GM23248 (cell line): ENCODE measurements at regions not wholly inside any gene's neighbourhood (a gene's known extent, or its start where the extent isn't known, plus 50 kb on each side); places are given as distances from the start of the nearest gene placed in this dataset.

ENCODE experiments used
- DNase-seq: peaks from one replicate; pipeline ENCODE4 v3.0.0-alpha.2; 2015
- H2AFZ ChIP-seq: fragments of 200-600 bp; sonication (generic); 2 replicates; pipeline ENCODE4 v1.6.1; 2016; ENCODE audit warnings: antibody characterized with exemption
- H3F3A ChIP-seq: fragments of 200-600 bp; sonication (generic); 2 replicates; pipeline ENCODE4 v1.6.1; 2016; ENCODE audit warnings: mild to moderate bottlenecking, antibody characterized with exemption, mixed run types; ENCODE audit not compliant: insufficient read depth
- H3K27ac ChIP-seq: fragments of 200-600 bp; sonication (generic); 2 replicates; pipeline ENCODE4 v1.5.1; 2016; ENCODE audit warnings: mild to moderate bottlenecking
- H3K27me3 ChIP-seq: fragments of 200-600 bp; sonication (generic); replicated peaks from 2 replicates; pipeline ENCODE4 v1.6.1; 2016; ENCODE audit warnings: mild to moderate bottlenecking; ENCODE audit not compliant: insufficient read depth
- H3K36me3 ChIP-seq: fragments of 200-600 bp; sonication (generic); 2 replicates; pipeline ENCODE4 v1.6.1; 2016; ENCODE audit warnings: low read depth, mild to moderate bottlenecking
- H3K4me1 ChIP-seq: fragments of 200-600 bp; sonication (generic); 2 replicates; pipeline ENCODE4 v1.6.1; 2016; ENCODE audit warnings: mild to moderate bottlenecking; ENCODE audit not compliant: insufficient read depth
- H3K4me2 ChIP-seq: fragments of 200-600 bp; sonication (generic); one replicate; pipeline ENCODE4 v1.6.1; 2016; ENCODE audit warnings: mild to moderate bottlenecking; ENCODE audit not compliant: unreplicated experiment
- H3K4me3 ChIP-seq: fragments of 200-600 bp; sonication (generic); 2 replicates; pipeline ENCODE4 v1.5.1; 2016; ENCODE audit warnings: mild to moderate bottlenecking
- H3K79me2 ChIP-seq: fragments of 200-600 bp; sonication (generic); 2 replicates; pipeline ENCODE4 v1.6.1; 2016; ENCODE audit warnings: mild to moderate bottlenecking; ENCODE audit not compliant: insufficient read depth
- H3K9ac ChIP-seq: fragments of 200-600 bp; sonication (generic); 2 replicates; pipeline ENCODE4 v1.6.1; 2016; ENCODE audit warnings: mild to moderate bottlenecking
- H3K9me2 ChIP-seq: fragments of 200-600 bp; sonication (generic); 2 replicates; pipeline ENCODE4 v1.6.1; 2016; ENCODE audit warnings: mixed run types, mild to moderate bottlenecking, moderate library complexity; ENCODE audit not compliant: insufficient read depth
- H3K9me3 ChIP-seq: fragments of 200-600 bp; sonication (generic); one replicate; pipeline ENCODE4 v1.6.1; 2017; ENCODE audit warnings: low read depth
- H4K20me1 ChIP-seq: fragments of 200-600 bp; sonication (generic); 2 replicates; pipeline ENCODE4 v1.6.0; 2016; ENCODE audit not compliant: insufficient read depth
- EZH2 ChIP-seq: fragments of 200-600 bp; sonication (generic); IDR thresholded peaks from 2 replicates; pipeline ENCODE4 v1.6.1; 2018; ENCODE audit warnings: antibody characterized with exemption, mild to moderate bottlenecking; ENCODE audit not compliant: insufficient read depth, poor library complexity, severe bottlenecking
- EZH2phosphoT487 ChIP-seq: fragments of 200-600 bp; sonication (generic); IDR thresholded peaks from 2 replicates; pipeline ENCODE4 v1.6.1; 2018; ENCODE audit warnings: antibody characterized with exemption, moderate library complexity, mild to moderate bottlenecking, low read depth; ENCODE audit not compliant: insufficient read depth
- WGBS, 2 experiments: methylation state at CpG; one replicate each; pipeline ENCODE4 v1.1.6; 2015 to 2017; ENCODE audit warnings: low lambda C conversion rate in 2 of 2, low coverage in 1 of 2; ENCODE audit errors: missing lambda C conversion rate in 2 of 2; 5-methylcytosine and 5-hydroxymethylcytosine counted together
- in situ Hi-C: fragments of 300-500 bp; cut with MboI; formaldehyde crosslinking; loops from 2 replicates; pipeline ENCODE4 v1.15.0; 2020

- 94 to 95% methylated on average over 11 of the region's 11 CpGs for WGBS, 2 experiments
- Histone ChIP-seq H3K9me3 (no peaks in the 10 kb centered on the region), H2AFZ (no peak overlapping the region), H3K27me3 (no peaks in the 10 kb centered on the region), H3K9me2 (no peaks in the 10 kb centered on the region), H3K4me1 (peaks cover 27% of the 10 kb centered on the region), H3K4me3 (no peak overlapping the region), H3K36me3 (no peaks in the 10 kb centered on the region), H3K27ac (no peak overlapping the region), H4K20me1 (no peaks in the 10 kb centered on the region), H3K4me2 (no peak overlapping the region), H3F3A (peaks cover 19% of the 10 kb centered on the region), H3K79me2 (no peaks in the 10 kb centered on the region), H3K9ac (no peak overlapping the region)
- TF ChIP-seq EZH2 (no peak), EZH2phosphoT487 (no peak)
- no peak for DNase-seq
- in situ Hi-C loops, result no loop called here
Observed at GRCh38 chr1:58929671-58930325, 146.0 kb upstream of the JUN start.

GRCh38 chr1:58931024-58931423, 147.2 kb upstream of the JUN start:
- Histone ChIP-seq H3K27ac (no peak overlapping the region), H3K9me3 (no peaks in the 10 kb centered on the region), H3K27me3 (no peaks in the 10 kb centered on the region), H3F3A (peaks cover 19% of the 10 kb centered on the region), H3K9ac (no peak overlapping the region), H3K4me3 (no peak overlapping the region), H3K9me2 (no peaks in the 10 kb centered on the region), H3K4me2 (no peak overlapping the region), H3K79me2 (no peaks in the 10 kb centered on the region), H2AFZ (no peak overlapping the region), H3K36me3 (no peaks in the 10 kb centered on the region), H3K4me1 (peaks cover 27% of the 10 kb centered on the region), H4K20me1 (no peaks in the 10 kb centered on the region)
- in situ Hi-C loops, result no loop called here
- TF ChIP-seq EZH2 (no peak), EZH2phosphoT487 (no peak)
- 66 to 84% methylated on average over 2 of the region's 2 CpGs for WGBS, 2 experiments
- DNase-seq, result no peak

GRCh38 chr1:58931756-58932155, 147.9 kb upstream of the JUN start:
- Histone ChIP-seq H3K4me1 (peaks cover 27% of the 10 kb centered on the region), H3K9me2 (no peaks in the 10 kb centered on the region), H3K9ac (no peak overlapping the region), H4K20me1 (no peaks in the 10 kb centered on the region), H3K27ac (no peak overlapping the region), H3K79me2 (no peaks in the 10 kb centered on the region), H3K9me3 (no peaks in the 10 kb centered on the region), H3K27me3 (no peaks in the 10 kb centered on the region), H3K4me2 (no peak overlapping the region), H3K36me3 (no peaks in the 10 kb centered on the region), H3K4me3 (no peak overlapping the region), H2AFZ (no peak overlapping the region), H3F3A (peaks cover 19% of the 10 kb centered on the region)
- WGBS, 2 experiments, result 81 to 87% methylated on average over 6 of the region's 6 CpGs
- TF ChIP-seq EZH2phosphoT487 (no peak), EZH2 (no peak)
- no peak for DNase-seq
- in situ Hi-C loops, result no loop called here

GRCh38 chr1:58932859-58933598, 149.2 kb upstream of the JUN start:
- H3K27me3 ChIP-seq, result no peaks in the 10 kb centered on the region
- H3K9me2 ChIP-seq, result no peaks in the 10 kb centered on the region
- peaks cover 19% of the 10 kb centered on the region for H3F3A ChIP-seq
- no peak for TF ChIP-seq EZH2
- no peak for TF ChIP-seq EZH2phosphoT487
- H3K79me2 ChIP-seq, result no peaks in the 10 kb centered on the region
- no peaks in the 10 kb centered on the region for H3K9me3 ChIP-seq
- no peaks in the 10 kb centered on the region for H4K20me1 ChIP-seq
- peak overlapping the region; percentile 70 for H3K27ac ChIP-seq
- no peaks in the 10 kb centered on the region for H3K36me3 ChIP-seq
- in situ Hi-C loops, result no loop called here
- H3K4me1 ChIP-seq, result peaks cover 27% of the 10 kb centered on the region
- 36 to 42% methylated on average over 4 of the region's 4 CpGs for WGBS, 2 experiments
- peak overlapping the region; percentile 17; the same call in 1 of the 2 replicates for H3K9ac ChIP-seq
- H2AFZ ChIP-seq, result 0 out of 2 replicates have a peak overlapping the region, but pooled peaks have one; percentile 14
- H3K4me3 ChIP-seq, result no peak overlapping the region
- peak overlapping the region; percentile 71 for H3K4me2 ChIP-seq
- peak; percentile 91 for DNase-seq
